HCT116 (cell line): ENCODE measurements at regions not wholly inside any gene's neighbourhood (a gene's known extent, or its start where the extent isn't known, plus 50 kb on each side); places are given as distances from the start of the nearest gene placed in this dataset.

Experiments used
- ATAC-seq: fragments of 200-7000 bp; cut with Tn5 transposase; 2 replicates; pipeline ENCODE4 v1.9.1; 2020; ENCODE audit warnings: mild to moderate bottlenecking, moderate library complexity
- BruUV-seq: library from RNA; stranded (reverse); fragments of 400-500 nt; replicated peaks from 2 replicates; lab custom pipeline; 2021; lab: Mats Ljungman, UMichigan
- CTCF ChIA-PET: fragments of 300-600 bp; sonication (Branson Sonifier 250); formaldehyde crosslinking; loops from one replicate; lab custom pipeline; 2021; ENCODE audit warnings: antibody characterized with exemption; lab: Charles Lee
- POLR2A ChIA-PET: fragments of 300-600, 350-600 bp; sonication (Branson Sonifier 250); formaldehyde crosslinking; loops from one replicate; lab custom pipeline; 2021; ENCODE audit warnings: antibody characterized with exemption; lab: Charles Lee
- RAD21 ChIA-PET, 2 experiments: fragments of 300-600 bp; sonication (Branson Sonifier 250); formaldehyde crosslinking; loops; one replicate each; lab custom pipeline; 2023; ENCODE audit warnings: low total read pairs in 2 of 2; ENCODE audit not compliant: uncharacterized antibody in 2 of 2, unreplicated experiment in 2 of 2, low non-redundant PET in 1 of 2; lab: Charles Lee
- DNase-seq: peaks from one replicate; pipeline ENCODE4 v3.0.0-alpha.2; 2010; ENCODE audit warnings: low read depth, low spot score
- H2AFZ ChIP-seq: fragments of 200-600 bp; shearing (Covaris generic), sonication (generic); 2 replicates; pipeline ENCODE4 v1.6.1; 2017; ENCODE audit warnings: low read depth, mixed run types, mixed read lengths, antibody characterized with exemption, low read length; ENCODE audit not compliant: poor library complexity, severe bottlenecking
- H3K27ac ChIP-seq: 2 replicates; pipeline ENCODE4 v1.5.1; 2012; ENCODE audit warnings: low read depth, low read length
- H3K27me3 ChIP-seq: fragments of 200-600 bp; sonication (generic); 2 replicates; pipeline ENCODE4 v1.6.1; 2016; ENCODE audit warnings: mixed run types, low read length, mixed read lengths; ENCODE audit not compliant: insufficient read depth
- H3K36me3 ChIP-seq, 2 experiments: fragments of 200-500 bp in 1 of 2; fragments of 200-600 bp in 1 of 2; sonication (Bioruptor generic) in 1 of 2; sonication (generic) in 1 of 2; 2 replicates each; pipeline versions ENCODE4 v1.5.1 to v1.6.1; 2014 to 2016; ENCODE audit warnings: low read length in 2 of 2, inconsistent platforms in 1 of 2, mixed read lengths in 1 of 2, mixed run types in 1 of 2; ENCODE audit not compliant: insufficient read depth in 2 of 2, control insufficient read depth in 1 of 2
- H3K4me1 ChIP-seq, 2 experiments: fragments of 200-600 bp in 1 of 2; sonication (generic) in 1 of 2; 2 replicates each; pipeline versions ENCODE4 v1.5.1 to v1.6.1; 2012 to 2017; ENCODE audit warnings: low read length in 2 of 2, inconsistent platforms in 1 of 2, mild to moderate bottlenecking in 1 of 2, mixed read lengths in 1 of 2, mixed run types in 1 of 2, moderate library complexity in 1 of 2; ENCODE audit not compliant: insufficient read depth in 2 of 2, control insufficient read depth in 1 of 2
- H3K4me2 ChIP-seq: fragments of 200-600 bp; sonication (generic); 2 replicates; pipeline ENCODE4 v1.6.1; 2017; ENCODE audit warnings: mixed run types, low read length, mixed read lengths
- H3K4me3 ChIP-seq, 2 experiments: fragments of 200-600 bp in 1 of 2; sonication (generic) in 1 of 2; replicated peaks in 1 of 2; 2 replicates each; pipeline ENCODE4 v1.5.1; 2011 to 2016; ENCODE audit warnings: low read length in 2 of 2, control low read depth in 1 of 2, low read depth in 1 of 2, mild to moderate bottlenecking in 1 of 2, mixed read lengths in 1 of 2, mixed run types in 1 of 2
- H3K79me2 ChIP-seq: fragments of 200-600 bp; sonication (generic); 2 replicates; pipeline ENCODE4 v1.6.1; 2017; ENCODE audit warnings: mild to moderate bottlenecking, mixed run types, low read length, moderate library complexity, mixed read lengths; ENCODE audit not compliant: insufficient read depth
- H3K9ac ChIP-seq: fragments of 200-600 bp; sonication (generic); 2 replicates; pipeline ENCODE4 v1.6.1; 2016; ENCODE audit warnings: low read length, mixed read lengths
- H3K9me2 ChIP-seq: fragments of 200-600 bp; sonication (generic), shearing (Covaris generic); 2 replicates; pipeline ENCODE4 v1.6.1; 2017; ENCODE audit warnings: mixed run types, mild to moderate bottlenecking, moderate library complexity; ENCODE audit not compliant: insufficient read depth
- H3K9me3 ChIP-seq, 2 experiments: fragments of 200-500 bp in 1 of 2; fragments of 200-600 bp in 1 of 2; sonication (Bioruptor generic) in 1 of 2; sonication (generic) in 1 of 2; 2 replicates each; pipeline ENCODE4 v1.6.1; 2014 to 2017; ENCODE audit warnings: low read length in 2 of 2, mixed read lengths in 2 of 2, inconsistent platforms in 1 of 2, low read depth in 1 of 2, mild to moderate bottlenecking in 1 of 2, mixed run types in 1 of 2, moderate library complexity in 1 of 2; ENCODE audit not compliant: control insufficient read depth in 1 of 2, insufficient read depth in 1 of 2
- H4K20me1 ChIP-seq: fragments of 200-600 bp; sonication (generic), shearing (Covaris generic); 2 replicates; pipeline ENCODE4 v1.6.1; 2017; ENCODE audit warnings: mixed run types, mild to moderate bottlenecking, moderate library complexity; ENCODE audit not compliant: insufficient read depth
- ATF3 ChIP-seq: IDR thresholded peaks from 2 replicates; pipeline ENCODE4 v1.6.1; 2012
- FOSL1 ChIP-seq: IDR thresholded peaks from 2 replicates; pipeline ENCODE4 v1.6.1; 2012; ENCODE audit warnings: low read depth
- JUND ChIP-seq: IDR thresholded peaks from 2 replicates; pipeline ENCODE4 v1.6.1; 2012
- ZNF274 ChIP-seq: fragments of 200-500 bp; sonication (Bioruptor generic); IDR thresholded peaks from 2 replicates; pipeline ENCODE4 v1.6.1; 2014; ENCODE audit warnings: mild to moderate bottlenecking, low read depth, low read length, inconsistent platforms
- intact Hi-C: fragments of 100-400 bp; cut with micrococcal nuclease; formaldehyde crosslinking; loops from 2 replicates; pipeline ENCODE4 v1.10.0; 2022

- CTCF ChIA-PET: interaction anchor here (2.0 kb wide), 1 partner anchor 43 kb away, joined by 7 read pairs; no protein-coding TSS in a partner anchor
- Histone ChIP-seq H3K9me3 (no peaks in the 10 kb centered on the region), H4K20me1 (no peaks in the 10 kb centered on the region), H3K9ac (no peak overlapping the region), H3K79me2 (no peaks in the 10 kb centered on the region), H2AFZ (no peak overlapping the region), H3K4me2 (no peak overlapping the region), H3K27me3 (no peaks in the 10 kb centered on the region), H3K36me3 (no peaks in the 10 kb centered on the region), H3K27ac (no peak overlapping the region), H3K4me3 (no peak overlapping the region), H3K4me1 (no peaks in the 10 kb centered on the region), H3K9me2 (no peaks in the 10 kb centered on the region)
- no peak for ATAC-seq
- POLR2A ChIA-PET: no interaction called here
- TF ChIP-seq JUND: no peak
- intact Hi-C loops: no loop called here
- BruUV-seq: no TSS peak
- RAD21 ChIA-PET: no interaction called here
- DNase-seq: no peak
Measured at GRCh38 chr10:61183967-61184366, 240.0 kb upstream of the RHOBTB1 start.

- RAD21 ChIA-PET: no interaction called here
- Histone ChIP-seq H3K27me3 (no peaks in the 10 kb centered on the region), H4K20me1 (no peaks in the 10 kb centered on the region), H2AFZ (no peak overlapping the region), H3K9ac (no peak overlapping the region), H3K79me2 (no peaks in the 10 kb centered on the region)
- intact Hi-C loops: no loop called here
- TF ChIP-seq FOSL1 (no peak), ATF3 (no peak)
- TF ChIP-seq, all 23 proteins: peak for 0
- CTCF ChIA-PET: no interaction called here
- Histone ChIP-seq H3K4me3 (no peak overlapping the region), H3K36me3 (no peaks in the 10 kb centered on the region), H3K27ac (no peak overlapping the region), H3K4me1 (no peaks in the 10 kb centered on the region), H3K9me3 (no peaks in the 10 kb centered on the region), H3K9me2 (no peaks in the 10 kb centered on the region), H3K4me2 (no peak overlapping the region)
- POLR2A ChIA-PET: no interaction called here
- ATAC-seq (no peak), DNase-seq (no peak)
- BruUV-seq: no TSS peak
Measured at GRCh38 chr10:61181832-61182231, 237.8 kb upstream of the RHOBTB1 start.

GRCh38 chr10:61179771-61180170 lies 235.8 kb upstream of the RHOBTB1 start:
- ChIA-PET POLR2A (no interaction called here), CTCF (no interaction called here), RAD21 (no interaction called here)
- Histone ChIP-seq H3K9me3 (no peaks in the 10 kb centered on the region), H3K4me1 (no peaks in the 10 kb centered on the region), H3K9me2 (no peaks in the 10 kb centered on the region), H4K20me1 (no peaks in the 10 kb centered on the region), H3K27me3 (no peaks in the 10 kb centered on the region), H3K9ac (no peak overlapping the region), H3K36me3 (no peaks in the 10 kb centered on the region), H3K27ac (no peak overlapping the region), H3K4me2 (no peak overlapping the region), H3K4me3 (no peak overlapping the region), H2AFZ (no peak overlapping the region), H3K79me2 (no peaks in the 10 kb centered on the region)
- DNase-seq (no peak), ATAC-seq (no peak)
- no TSS peak for BruUV-seq
- intact Hi-C loops: no loop called here
- no peak for TF ChIP-seq ZNF274
